Stimulated activated CD4-positive, alpha-beta T cell treated with anti-CD3 and anti-CD28 coated beads, Interleukin-4, amount 100 ng/mL, for 1 hour (primary cell): ENCODE measurements at regions not wholly inside any gene's neighbourhood (a gene's known extent, or its start where the extent isn't known, plus 50 kb on each side); places are given as distances from the start of the nearest gene placed in this dataset.

Source experiments
- DNase-seq: peaks from one replicate; pipeline ENCODE4 v3.0.0-alpha.2; 2020

- no peak for DNase-seq
Observed at GRCh38 chr9:97747201-97747965, 50.2 kb upstream of the XPA start.

DNA sequence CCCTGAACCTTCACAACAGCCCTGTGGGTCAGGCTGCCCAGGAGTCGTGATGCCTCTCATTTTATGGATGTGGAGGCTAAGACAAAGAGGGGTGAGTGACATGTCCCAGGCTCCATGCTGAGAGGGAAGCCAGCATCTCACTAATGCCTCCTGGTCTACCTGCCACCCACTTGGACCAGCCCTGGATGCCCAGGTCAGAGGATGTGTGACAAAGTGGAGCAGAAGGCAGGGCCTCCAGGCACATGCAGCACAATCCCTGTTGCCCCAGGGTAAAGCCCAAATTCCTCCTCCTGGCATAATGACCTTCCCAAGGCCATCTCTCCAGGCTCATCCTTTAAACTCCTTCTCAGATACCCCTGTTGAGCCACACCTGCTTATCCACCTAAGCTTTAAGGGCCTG lies 51.4 kb upstream of the XPA start:
- DNase-seq = no peak

DNA sequence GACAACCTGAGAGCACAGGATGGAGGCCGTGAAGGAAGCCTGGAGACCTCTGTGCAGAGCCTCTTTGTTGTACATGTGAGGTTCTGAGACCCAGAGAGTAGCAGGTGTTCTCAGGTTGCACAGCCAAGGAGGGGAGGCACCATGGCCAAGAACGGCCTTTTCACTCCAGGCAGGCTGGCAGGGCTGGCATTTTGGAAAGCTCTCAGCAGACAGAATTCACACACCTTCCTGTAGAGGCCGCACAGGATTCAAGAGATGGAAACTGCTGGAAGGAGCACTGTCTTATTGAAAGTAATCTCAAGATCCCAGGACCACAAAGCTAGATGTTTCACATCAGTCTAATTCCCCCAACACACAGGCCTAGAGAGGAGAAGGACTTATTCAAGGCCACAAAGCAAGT lies 52.8 kb upstream of the XPA start:
- no peak for DNase-seq

DNA sequence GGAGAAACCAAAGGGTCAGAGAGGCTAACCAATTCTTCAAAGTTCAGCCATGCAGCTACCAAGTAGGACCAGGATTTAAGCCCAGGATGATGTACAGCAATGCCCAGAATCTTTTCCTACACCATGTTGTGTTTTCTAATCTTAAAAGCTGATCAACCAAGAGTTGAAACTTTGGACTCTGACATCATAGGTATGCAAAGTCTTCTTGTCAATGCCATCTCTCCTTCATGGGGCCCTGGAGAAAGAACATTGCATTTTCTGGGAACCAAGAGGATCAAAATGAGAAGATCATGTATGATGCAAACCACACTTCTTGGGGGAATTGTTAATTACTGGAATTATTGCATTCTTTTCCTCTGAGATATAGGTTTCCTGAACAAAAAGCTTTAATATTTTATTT lies 54.4 kb upstream of the XPA start:
- no peak for DNase-seq

- no peak for DNase-seq
Observed at GRCh38 chr9:97752274-97752673, 55.1 kb upstream of the XPA start.

GRCh38 chr9:97753364-97753763 lies 56.2 kb upstream of the XPA start:
- no peak for DNase-seq

DNA sequence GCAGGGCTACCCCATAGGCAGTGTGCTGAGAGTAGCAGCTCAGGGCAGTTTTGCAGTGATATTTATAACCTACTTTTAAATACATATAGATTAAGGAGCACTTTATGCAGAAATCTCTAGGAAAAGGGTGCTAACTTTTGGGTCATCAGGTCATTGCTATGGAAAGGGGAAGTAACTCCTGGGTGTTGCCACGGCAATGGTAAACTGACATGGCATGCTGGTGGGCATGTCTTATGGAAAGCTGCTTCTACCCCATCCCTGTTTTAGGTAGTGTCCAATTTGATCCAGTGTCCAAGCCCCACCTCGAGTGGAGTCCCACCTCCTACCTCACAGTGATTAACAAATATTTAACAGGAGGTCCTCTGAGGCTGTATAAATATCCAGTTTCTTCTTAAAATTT lies 56.8 kb upstream of the XPA start:
- no peak for DNase-seq

GRCh38 chr9:97755618-97756267 lies 58.6 kb upstream of the XPA start:
- DNase-seq = no peak

DNA sequence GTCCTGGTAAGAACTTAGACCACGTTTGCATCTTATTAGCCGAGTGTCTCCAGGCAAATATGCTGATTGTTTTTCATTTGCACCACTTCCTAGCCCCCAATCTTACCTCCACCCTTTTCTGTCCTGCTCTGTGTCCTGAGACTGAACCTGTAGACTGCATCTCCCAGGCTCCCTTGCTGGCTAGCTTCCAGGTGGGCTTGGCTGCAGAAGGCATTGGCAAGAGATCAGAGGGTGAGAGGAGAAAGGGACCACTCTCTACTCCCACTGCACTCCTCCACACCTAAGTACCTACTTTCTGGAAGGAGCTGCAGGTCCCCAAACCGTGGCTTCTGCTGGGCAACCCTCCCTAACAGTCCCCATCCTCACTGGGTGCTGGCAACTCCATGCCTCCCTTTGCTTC lies 59.9 kb upstream of the XPA start:
- no peak for DNase-seq

GRCh38 chr9:97758334-97758916 lies 61.3 kb upstream of the XPA start:
- DNase-seq = no peak

DNA sequence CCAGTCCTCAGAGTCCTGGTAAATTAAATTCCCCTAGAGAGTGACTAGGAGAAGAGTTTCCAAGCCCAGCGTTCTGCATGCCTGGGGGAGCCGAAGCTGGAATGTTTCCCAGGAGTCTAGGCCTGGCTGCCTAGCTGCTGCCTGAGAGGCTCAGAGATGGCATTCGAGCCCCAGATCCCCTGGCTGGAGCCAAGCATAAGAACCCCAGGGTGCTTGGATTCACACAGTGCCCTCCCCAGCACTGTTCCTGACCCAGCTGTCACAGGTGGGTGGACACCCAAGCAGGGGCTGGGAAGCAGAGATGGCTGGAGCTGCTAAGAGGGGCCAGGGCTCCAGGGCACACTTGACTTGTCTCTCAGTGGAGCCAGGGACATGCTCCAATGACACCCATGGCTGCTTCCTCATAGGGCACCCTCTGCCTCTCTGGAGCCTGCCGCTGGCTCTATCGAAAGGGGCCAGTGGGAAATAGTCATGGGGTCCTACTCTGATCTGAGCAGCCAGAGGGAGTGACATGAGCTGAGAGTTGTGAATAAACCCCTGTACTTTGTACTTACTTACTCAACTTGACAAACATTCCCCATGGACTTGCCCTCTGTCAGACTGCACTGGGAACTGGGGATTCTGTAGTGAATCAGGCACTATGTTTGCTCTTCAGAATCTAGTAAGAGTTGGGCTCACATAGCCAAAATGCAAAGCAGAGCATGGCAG lies 62.6 kb upstream of the XPA start:
- no peak for DNase-seq

DNA sequence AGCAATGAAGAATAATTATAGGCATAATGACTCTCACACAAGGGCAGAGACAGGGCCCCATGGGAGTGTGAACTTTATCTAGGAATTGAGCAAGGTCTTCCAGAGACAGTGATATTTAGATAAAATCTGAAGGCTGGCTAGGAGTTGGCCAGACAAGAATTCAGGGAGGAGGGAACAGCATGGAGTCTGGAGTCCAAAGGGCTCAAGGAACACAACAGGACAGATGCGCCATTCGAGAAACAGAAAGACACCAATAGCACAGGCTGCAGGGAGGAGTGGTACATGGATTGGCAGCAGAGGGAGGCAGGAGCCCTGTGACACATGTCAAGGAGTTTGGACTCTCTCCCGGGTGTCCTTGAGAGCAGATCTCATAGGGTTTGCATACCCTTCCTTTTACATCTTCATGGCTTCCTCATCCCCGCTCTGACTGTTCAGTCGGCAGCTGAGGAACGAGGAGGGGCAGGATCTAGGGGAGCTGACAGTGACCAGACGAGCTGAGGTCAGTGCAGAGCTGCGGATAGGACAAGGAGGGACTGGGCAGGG lies 64.0 kb upstream of the XPA start:
- no peak for DNase-seq

- DNase-seq = no peak
Observed at GRCh38 chr9:97761879-97762278, 64.7 kb upstream of the XPA start.

DNA sequence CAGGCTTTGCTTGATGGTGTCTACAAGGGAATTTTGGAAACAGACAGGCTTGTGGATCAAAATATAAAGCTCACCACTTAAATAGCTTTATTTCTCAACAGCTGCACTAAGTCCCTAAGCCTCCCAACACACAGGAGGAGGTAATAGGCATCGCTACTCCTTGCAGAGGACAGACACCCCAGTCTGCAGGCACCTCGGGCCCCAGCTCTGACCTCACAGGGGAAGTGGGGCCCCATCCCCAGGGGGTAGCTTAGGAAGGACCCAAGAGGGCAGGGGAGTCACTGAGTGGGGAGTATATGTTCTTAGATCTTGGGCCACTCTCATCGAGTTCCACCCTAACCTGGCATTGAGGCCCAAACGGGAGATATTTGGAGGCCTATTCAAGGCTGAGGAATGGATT lies 66.7 kb upstream of the XPA start:
- no peak for DNase-seq

- no peak for DNase-seq
Observed at GRCh38 chr9:97766092-97766491, 69.0 kb upstream of the XPA start.

DNA sequence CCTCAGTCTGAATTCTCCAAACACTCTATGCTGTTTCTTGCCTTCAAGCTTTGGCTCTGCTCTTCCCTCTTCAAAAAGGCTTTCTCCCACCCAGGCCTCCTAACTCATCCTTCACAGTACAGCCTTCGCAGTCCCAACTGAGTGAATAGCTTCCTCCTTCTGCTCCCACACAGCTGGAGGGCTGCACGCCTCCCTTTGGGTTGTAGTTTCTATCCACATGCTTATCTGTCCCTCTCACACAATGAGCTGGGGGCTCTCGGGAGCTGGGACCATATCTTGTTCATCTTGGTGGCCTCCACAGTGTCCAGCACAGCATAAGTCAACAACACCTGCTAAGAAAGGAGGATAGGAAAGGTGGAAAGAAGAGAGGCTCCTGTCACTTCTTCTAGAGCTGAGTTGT lies 69.5 kb upstream of the XPA start:
- no peak for DNase-seq

- no peak for DNase-seq
Observed at GRCh38 chr9:97767891-97768290, 70.8 kb upstream of the XPA start.

GRCh38 chr9:97768746-97769145 lies 71.6 kb upstream of the XPA start:
- no peak for DNase-seq

GRCh38 chr9:97769208-97769607 lies 72.1 kb upstream of the XPA start:
- no peak for DNase-seq

DNA sequence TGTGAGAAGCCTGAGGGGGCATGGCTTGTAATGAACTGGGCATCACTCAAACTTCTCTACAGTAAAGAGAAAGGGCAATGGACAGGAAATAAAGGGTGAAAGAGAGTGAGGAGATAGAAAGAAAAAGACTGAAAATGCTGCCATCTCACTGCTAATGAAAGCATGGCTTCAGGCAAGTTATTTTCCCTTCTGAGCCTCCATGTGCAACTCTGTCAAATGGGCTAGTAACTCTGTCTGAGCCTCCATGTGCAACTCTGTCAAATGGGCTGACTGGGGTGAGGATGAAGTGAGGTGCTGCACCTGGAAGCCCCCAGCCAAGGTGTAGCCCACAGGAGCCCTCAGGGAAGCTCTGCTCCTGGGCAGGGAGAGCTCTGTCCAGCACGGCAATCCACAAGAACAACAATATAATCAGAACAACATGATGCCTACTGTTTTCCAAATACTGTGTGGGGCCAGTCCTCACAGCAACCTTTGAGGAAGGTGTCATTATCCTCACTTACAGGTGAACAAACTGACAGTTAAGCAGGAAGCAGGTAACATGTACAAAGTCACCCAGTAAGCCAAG lies 73.8 kb upstream of the XPA start:
- no peak for DNase-seq

DNA sequence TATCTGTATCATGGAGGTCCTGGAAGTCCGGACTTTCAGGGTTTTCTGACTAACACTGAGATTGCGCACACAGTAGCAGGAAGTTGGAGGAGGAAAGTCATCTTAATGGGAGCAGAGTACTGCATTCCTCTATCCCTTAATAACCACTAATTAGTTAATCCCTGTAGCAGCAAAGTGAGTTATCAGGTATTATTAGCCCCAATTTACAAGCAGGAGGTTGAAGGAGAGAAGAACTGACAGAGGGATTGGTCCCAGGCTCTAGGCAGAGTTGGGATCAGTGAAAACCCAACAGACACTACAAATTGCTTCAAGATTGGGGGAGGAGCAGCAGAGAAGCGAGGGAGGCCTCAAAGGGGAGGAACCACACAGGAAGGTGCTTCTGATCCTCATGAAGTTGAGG lies 74.5 kb upstream of the XPA start:
- no peak for DNase-seq

GRCh38 chr9:97772145-97772544 lies 75.0 kb upstream of the XPA start:
- DNase-seq = no peak

DNA sequence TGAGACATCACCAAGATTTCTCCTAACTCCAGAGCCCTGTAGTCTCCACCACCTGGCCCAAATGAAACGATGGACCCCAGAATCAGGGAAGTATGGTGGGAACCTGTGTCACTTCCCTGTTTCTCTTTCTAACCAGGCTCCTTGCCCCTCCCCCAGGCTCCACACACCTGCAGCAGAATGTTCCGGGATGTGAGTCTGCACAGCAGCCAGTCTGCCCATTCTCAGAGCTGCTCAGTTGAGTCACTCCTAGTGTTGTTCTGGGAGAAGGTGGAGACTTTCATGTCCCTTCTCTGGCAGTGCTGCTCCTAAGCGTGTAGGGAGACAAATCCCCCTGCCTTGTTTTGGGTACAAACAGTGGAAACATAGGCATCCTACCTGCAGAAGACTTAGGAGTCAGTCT lies 76.0 kb upstream of the XPA start:
- no peak for DNase-seq
